Cardiac septum (tissue), 1 donor: ENCODE measurements at regions not wholly inside any gene's neighbourhood (a gene's known extent, or its start where the extent isn't known, plus 50 kb on each side); places are given as distances from the start of the nearest gene placed in this dataset.
"Not testable (repeated sequence)": the region's sequence is repeated elsewhere in the genome, so short reads cannot be mapped to it uniquely, and the experiment has no call there.

Source experiments
- DNase-seq: peaks from one replicate; pipeline ENCODE4 v3.0.0-alpha.2; 2020; ENCODE audit warnings: low spot score
- intact Hi-C: fragments of 100-400 bp; cut with DNase I; formaldehyde crosslinking; loops from one replicate; pipeline ENCODE4 v1.14.0; 2022
- donor health status: DM: no; HTN: no; CAD: no.

GRCh38 chr9:67437011-67437410 is 421.7 kb upstream of the ANKRD20A1 start:
- intact Hi-C loops, DNase-seq: not testable (repeated sequence)

GRCh38 chr9:67424881-67425280 is 432.5 kb upstream of the SPATA31A3 start:
- DNase-seq, intact Hi-C loops: not testable (repeated sequence)

GRCh38 chr9:67423049-67423728 is 430.8 kb upstream of the SPATA31A3 start:
- intact Hi-C loops, DNase-seq: not testable (repeated sequence)

DNA sequence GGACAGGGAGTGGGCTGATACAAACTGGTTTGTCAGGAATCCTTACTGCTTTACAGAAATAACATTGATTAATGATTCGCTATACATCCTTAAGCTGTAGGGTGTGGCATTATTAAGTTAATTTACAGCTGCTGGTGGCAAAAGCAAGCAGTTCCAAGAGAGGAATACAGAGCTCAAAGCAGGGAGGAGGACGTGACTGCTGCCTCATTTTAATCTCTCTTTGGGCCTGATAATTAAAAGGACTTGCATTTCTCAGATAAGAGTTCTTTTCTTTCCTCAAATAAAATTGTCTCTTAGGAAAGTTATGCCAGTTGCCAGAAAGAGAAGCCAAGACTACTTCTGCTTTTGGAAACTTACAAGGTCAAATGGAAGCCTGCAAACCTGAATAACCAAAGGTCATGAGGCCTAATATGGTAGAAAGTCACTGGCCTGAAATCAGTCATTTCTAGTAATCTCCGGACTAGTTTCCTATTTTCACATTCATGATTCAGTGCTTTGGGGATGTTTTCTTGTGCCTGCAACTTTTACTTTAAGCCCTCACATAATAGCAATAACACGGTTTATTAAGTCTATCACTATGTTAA is 426.2 kb upstream of the SPATA31A3 start:
- DNase-seq, intact Hi-C loops: not testable (repeated sequence)

DNA sequence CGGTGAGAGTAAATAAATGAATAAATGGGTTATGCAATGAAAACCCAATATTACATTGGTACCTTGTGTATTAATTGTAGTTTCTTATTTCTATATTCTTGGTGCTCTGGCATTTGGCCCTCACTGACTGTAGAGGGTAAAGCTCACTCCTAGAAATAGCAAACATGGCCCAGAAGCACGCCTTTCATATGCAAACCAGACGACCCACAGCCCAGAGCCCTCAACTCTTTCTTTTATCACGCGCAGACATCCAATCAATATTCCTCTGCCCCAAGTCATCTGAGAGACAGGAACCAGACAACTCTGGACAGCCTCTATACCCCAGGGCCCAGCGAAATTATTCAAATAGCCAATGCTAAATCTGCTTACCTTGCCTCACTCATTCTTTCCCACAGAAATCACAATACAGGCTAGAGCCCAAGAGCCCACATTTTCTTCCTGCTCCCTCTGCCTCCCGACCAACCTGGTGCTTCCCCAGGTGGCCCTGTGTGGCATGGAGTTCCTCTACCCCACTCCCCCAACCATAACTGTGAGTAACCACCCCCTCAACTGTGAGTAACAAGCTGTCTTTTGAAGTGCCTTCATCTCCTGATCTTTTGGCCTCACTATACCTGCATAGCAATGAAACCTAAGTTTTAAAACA is 425.1 kb upstream of the SPATA31A3 start:
- intact Hi-C loops, result not testable (repeated sequence)

DNA sequence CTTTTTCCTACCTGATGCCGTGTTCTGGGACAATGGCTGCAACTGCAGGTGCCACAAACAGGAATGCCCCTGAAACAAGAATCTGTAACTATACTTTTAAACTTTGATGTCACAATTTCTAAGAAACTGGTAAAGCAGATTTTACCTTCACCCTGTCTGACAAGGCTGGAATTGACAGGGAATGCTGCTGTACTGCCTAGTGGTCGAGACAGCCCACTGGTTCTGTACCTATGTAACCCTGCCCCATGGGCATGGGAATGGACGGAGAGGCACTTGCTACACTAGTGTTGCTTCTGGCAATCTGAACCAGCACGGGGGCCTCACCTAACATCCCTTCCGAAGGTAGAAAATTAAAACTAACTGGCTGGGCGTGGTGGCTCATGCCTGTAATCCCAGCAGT is 424.3 kb upstream of the SPATA31A3 start:
- intact Hi-C loops, DNase-seq: not testable (repeated sequence)

More for the DNA sequence above, 425.1 kb upstream of the SPATA31A3 start:
- DNase-seq, result not testable (repeated sequence)

- DNase-seq, intact Hi-C loops: not testable (repeated sequence)
These were observed 418.4 kb upstream of the SPATA31A3 start for GRCh38 chr9:67410606-67411220.

GRCh38 chr9:67403739-67404138 is 411.4 kb upstream of the SPATA31A3 start:
- DNase-seq, intact Hi-C loops: not testable (repeated sequence)

DNA sequence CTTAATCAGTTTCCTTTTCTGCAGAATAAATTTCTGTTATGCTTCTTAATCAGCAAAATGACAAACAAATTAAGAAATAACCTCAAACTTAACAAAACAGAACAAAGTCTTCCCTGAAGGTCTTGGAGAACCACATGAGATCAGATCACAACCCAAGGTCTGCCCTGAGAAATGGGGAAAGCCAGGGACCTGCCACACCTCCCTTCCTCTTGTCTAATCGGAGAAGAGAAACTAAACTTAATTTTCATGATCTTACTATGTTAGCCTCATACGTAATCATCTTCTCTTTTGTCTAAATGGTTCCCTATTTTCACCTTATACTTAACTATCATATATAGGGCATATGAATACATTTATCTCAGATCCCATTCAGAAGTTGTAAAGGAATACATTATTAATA is 405.4 kb upstream of the SPATA31A3 start:
- DNase-seq, intact Hi-C loops: not testable (repeated sequence)

GRCh38 chr9:67394782-67395181 is 402.4 kb upstream of the SPATA31A3 start:
- DNase-seq, intact Hi-C loops: not testable (repeated sequence)

- not testable (repeated sequence) for DNase-seq
These were observed 401.7 kb upstream of the SPATA31A3 start for GRCh38 chr9:67394038-67394437.

DNA sequence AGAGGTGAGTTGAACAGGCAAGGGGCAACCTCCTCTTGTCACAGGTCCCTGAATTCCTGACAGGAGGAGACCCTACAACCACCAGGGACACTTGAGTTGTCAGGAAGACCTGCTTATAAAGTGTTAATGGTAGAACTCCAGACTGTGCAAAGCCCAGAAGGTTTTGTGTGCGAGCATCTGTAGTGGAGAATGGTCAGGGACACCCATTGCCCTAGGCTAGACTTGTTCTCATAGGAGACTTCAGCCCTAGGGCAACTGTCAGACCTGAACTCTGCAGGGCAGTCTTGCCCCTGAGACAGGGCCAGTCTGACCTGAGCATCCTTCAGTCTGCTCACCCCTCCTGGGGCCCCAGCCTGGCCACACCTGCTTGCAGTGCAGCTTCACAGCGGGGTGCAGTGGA is 377.3 kb upstream of the SPATA31A3 start:
- intact Hi-C loops, DNase-seq: not testable (repeated sequence)

More at GRCh38 chr9:67394038-67394437, 401.7 kb upstream of the SPATA31A3 start:
- intact Hi-C loops, result not testable (repeated sequence)

GRCh38 chr9:67362325-67362724 is 370.0 kb upstream of the SPATA31A3 start:
- intact Hi-C loops, DNase-seq: not testable (repeated sequence)

- intact Hi-C loops, DNase-seq: not testable (repeated sequence)
These were observed 361.6 kb upstream of the SPATA31A3 start for GRCh38 chr9:67353961-67354360.

DNA sequence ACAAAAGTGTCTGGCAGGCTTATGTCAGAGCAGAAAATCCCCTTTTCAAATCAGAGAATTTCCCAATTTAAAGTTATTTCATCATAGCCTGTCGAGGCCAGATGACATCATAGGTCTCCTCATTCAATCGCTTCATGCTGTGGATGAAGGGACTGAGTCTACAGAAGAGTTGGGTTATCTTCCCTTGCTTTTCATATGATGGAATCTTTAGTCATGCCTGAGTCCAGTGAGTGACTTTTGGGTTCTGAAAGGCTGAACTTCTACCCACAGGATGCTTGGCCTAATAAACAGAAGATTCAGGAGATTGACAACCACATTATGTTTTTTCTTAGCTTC is 357.0 kb upstream of the SPATA31A3 start:
- DNase-seq, intact Hi-C loops: not testable (repeated sequence)

- DNase-seq, intact Hi-C loops: not testable (repeated sequence)
These were observed 356.4 kb upstream of the SPATA31A3 start for GRCh38 chr9:67348562-67349423.

- intact Hi-C loops, result not testable (repeated sequence)
These were observed 355.7 kb upstream of the SPATA31A3 start for GRCh38 chr9:67348094-67348493.

DNA sequence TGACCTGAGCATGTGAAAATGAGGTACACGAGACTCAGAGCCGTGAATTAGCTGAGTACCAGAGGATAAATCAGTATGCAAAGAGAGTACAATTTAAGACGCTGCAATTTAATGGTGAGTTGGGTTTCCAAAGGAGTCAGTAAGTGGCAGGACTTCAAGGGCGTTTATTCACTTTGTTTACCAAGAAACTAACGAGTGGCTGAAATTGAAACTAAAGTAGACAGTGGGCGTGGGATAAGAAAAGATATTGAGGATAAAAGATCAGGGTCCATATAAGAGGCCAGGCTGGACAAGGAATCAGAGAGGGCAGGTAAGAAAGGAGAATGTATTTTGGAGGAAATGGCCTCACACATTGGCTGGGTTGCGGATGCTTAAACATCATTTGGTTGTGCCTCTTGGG is 346.9 kb upstream of the SPATA31A3 start:
- intact Hi-C loops, DNase-seq: not testable (repeated sequence)

More at GRCh38 chr9:67348094-67348493, 355.7 kb upstream of the SPATA31A3 start:
- not testable (repeated sequence) for DNase-seq

GRCh38 chr9:67338201-67338600 is 345.9 kb upstream of the SPATA31A3 start:
- DNase-seq, result peak; percentile 1
- intact Hi-C loops, result not testable (repeated sequence)
